HEK293 (cell line): ENCODE measurements at regions not wholly inside any gene's neighbourhood (a gene's known extent, or its start where the extent isn't known, plus 50 kb on each side); places are given as distances from the start of the nearest gene placed in this dataset.

ENCODE experiments used
- CTCF ChIA-PET: fragments of 350-600 bp; formaldehyde crosslinking; extraction: SDS; loops from one replicate; lab custom pipeline; 2021; ENCODE audit warnings: antibody characterized with exemption; lab: Yijun Ruan, JAX
- POLR2A ChIA-PET: fragments of 300-600 bp; formaldehyde crosslinking; extraction: SDS; loops from one replicate; lab custom pipeline; 2020; ENCODE audit warnings: antibody characterized with exemption, inconsistent platforms; lab: Yijun Ruan, JAX
- H3K27ac ChIP-seq: fragments of 200-500 bp; sonication (Bioruptor generic); 2 replicates; pipeline ENCODE4 v1.5.1; 2014; ENCODE audit warnings: low read depth, low read length, control low read depth, inconsistent platforms; ENCODE audit errors: extremely low read depth
- H3K36me3 ChIP-seq, 2 experiments: fragments of 200-500 bp in 1 of 2; sonication (Bioruptor generic) in 1 of 2; 1 replicate in 1 of 2; 2 replicates in 1 of 2; pipeline ENCODE4 v1.5.1; 2014 to 2017; ENCODE audit warnings: inconsistent platforms in 2 of 2, low read length in 2 of 2; ENCODE audit not compliant: control insufficient read depth in 2 of 2, insufficient read depth in 1 of 2
- H3K4me1 ChIP-seq: fragments of 200-500 bp; sonication (Bioruptor generic); 2 replicates; pipeline ENCODE4 v1.5.1; 2014; ENCODE audit warnings: mild to moderate bottlenecking, low read length, inconsistent platforms; ENCODE audit not compliant: control insufficient read depth, insufficient read depth
- H3K4me3 ChIP-seq: 2 replicates; pipeline ENCODE4 v1.5.1; 2011; ENCODE audit warnings: low read depth, mild to moderate bottlenecking, control low read depth, low read length, moderate library complexity
- H3K9me3 ChIP-seq: fragments of 200-500 bp; sonication (Bioruptor generic); 2 replicates; pipeline ENCODE4 v1.5.1; 2014; ENCODE audit warnings: low read depth, low read length, inconsistent platforms; ENCODE audit not compliant: control insufficient read depth, insufficient read depth
- EGR2 ChIP-seq: fragments of 450-650 bp; formaldehyde crosslinking; IDR thresholded peaks from 2 replicates; pipeline ENCODE4 v1.5.1; 2016; ENCODE audit warnings: low read depth, missing biosample characterization, missing genetic modification characterization
- GLI2 ChIP-seq: fragments of 450-650 bp; formaldehyde crosslinking; IDR thresholded peaks from 2 replicates; pipeline ENCODE4; 2017; ENCODE audit warnings: missing biosample characterization, missing genetic modification characterization, low read depth, borderline replicate concordance
- KLF10 ChIP-seq: fragments of 450-650 bp; IDR thresholded peaks from 2 replicates; pipeline ENCODE4 v1.5.1; 2018; ENCODE audit warnings: missing biosample characterization, mild to moderate bottlenecking, missing genetic modification characterization
- KLF8 ChIP-seq: fragments of 450-650 bp; formaldehyde crosslinking; IDR thresholded peaks from 2 replicates; pipeline ENCODE4 v1.5.1; 2016; ENCODE audit warnings: missing biosample characterization, missing genetic modification characterization
- MYNN ChIP-seq: fragments of 450-650 bp; formaldehyde crosslinking; IDR thresholded peaks from 2 replicates; pipeline ENCODE4 v1.5.1; 2016; ENCODE audit warnings: missing biosample characterization, missing genetic modification characterization, borderline replicate concordance
- SP3 ChIP-seq: fragments of 450-650 bp; formaldehyde crosslinking; IDR thresholded peaks from 2 replicates; pipeline ENCODE4 v1.5.1; 2016; ENCODE audit warnings: missing biosample characterization, missing genetic modification characterization
- TCF7L2 ChIP-seq: IDR thresholded peaks from 2 replicates; pipeline ENCODE4 v1.6.1; 2011; ENCODE audit warnings: low read depth, mild to moderate bottlenecking, inconsistent platforms, low read length, moderate library complexity, borderline replicate concordance
- ZFP37 ChIP-seq: fragments of 450-650 bp; formaldehyde crosslinking; IDR thresholded peaks from 2 replicates; pipeline ENCODE4 v1.5.1; 2016; ENCODE audit warnings: missing biosample characterization, missing genetic modification characterization
- ZIC2 ChIP-seq: fragments of 450-650 bp; formaldehyde crosslinking; IDR thresholded peaks from 2 replicates; pipeline ENCODE4 v1.5.1; 2016; ENCODE audit warnings: missing biosample characterization, missing genetic modification characterization
- ZNF121 ChIP-seq: fragments of 450-650 bp; formaldehyde crosslinking; IDR thresholded peaks from 2 replicates; pipeline ENCODE4 v1.5.1; 2016; ENCODE audit warnings: missing biosample characterization, missing genetic modification characterization
- ZNF157 ChIP-seq: fragments of 450-650 bp; formaldehyde crosslinking; IDR thresholded peaks from 2 replicates; pipeline ENCODE4 v1.5.1; 2016; ENCODE audit warnings: missing biosample characterization, missing genetic modification characterization
- ZNF175 ChIP-seq: fragments of 450-650 bp; formaldehyde crosslinking; IDR thresholded peaks from 2 replicates; pipeline ENCODE4 v1.5.1; 2016; ENCODE audit warnings: missing biosample characterization, missing genetic modification characterization
- ZNF350 ChIP-seq: fragments of 450-650 bp; formaldehyde crosslinking; IDR thresholded peaks from 2 replicates; pipeline ENCODE4 v1.5.0; 2017; ENCODE audit warnings: missing biosample characterization, mild to moderate bottlenecking, missing genetic modification characterization
- ZNF391 ChIP-seq: fragments of 450-650 bp; formaldehyde crosslinking; IDR thresholded peaks from 2 replicates; pipeline ENCODE4 v1.5.1; 2016; ENCODE audit warnings: low read depth, missing biosample characterization, missing genetic modification characterization, borderline replicate concordance
- ZNF473 ChIP-seq: fragments of 450-650 bp; formaldehyde crosslinking; IDR thresholded peaks from 2 replicates; pipeline ENCODE4 v1.5.1; 2017; ENCODE audit warnings: missing biosample characterization, missing genetic modification characterization
- ZNF560 ChIP-seq: fragments of 450-650 bp; formaldehyde crosslinking; IDR thresholded peaks from 2 replicates; pipeline ENCODE4 v1.5.1; 2017; ENCODE audit warnings: missing biosample characterization, missing genetic modification characterization, borderline replicate concordance
- ZNF621 ChIP-seq: fragments of 450-650 bp; formaldehyde crosslinking; IDR thresholded peaks from 2 replicates; pipeline ENCODE4 v1.5.1; 2017; ENCODE audit warnings: missing biosample characterization, missing genetic modification characterization
- ZNF791 ChIP-seq: fragments of 450-650 bp; formaldehyde crosslinking; IDR thresholded peaks from 2 replicates; pipeline ENCODE4 v1.5.1; 2016; ENCODE audit warnings: missing biosample characterization, missing genetic modification characterization
- ZNF843 ChIP-seq: fragments of 450-650 bp; formaldehyde crosslinking; IDR thresholded peaks from 2 replicates; pipeline ENCODE4 v1.5.1; 2016; ENCODE audit warnings: missing biosample characterization, missing genetic modification characterization
- ZSCAN18 ChIP-seq: fragments of 450-650 bp; formaldehyde crosslinking; IDR thresholded peaks from 2 replicates; pipeline ENCODE4 v1.5.1; 2016; ENCODE audit warnings: missing biosample characterization, missing genetic modification characterization
- TF ChIP-seq, protein P1 (sequence below): fragments of 450-650 bp; formaldehyde crosslinking; IDR thresholded peaks from 2 replicates; pipeline ENCODE4 v1.5.1; 2016; ENCODE audit warnings: missing biosample characterization, missing genetic modification characterization
- TF ChIP-seq, protein P2 (sequence below): fragments of 450-650 bp; formaldehyde crosslinking; IDR thresholded peaks from 2 replicates; pipeline ENCODE4 v1.5.1; 2016; ENCODE audit warnings: missing biosample characterization, missing genetic modification characterization
- TF ChIP-seq, protein P3 (sequence below): fragments of 450-650 bp; formaldehyde crosslinking; IDR thresholded peaks from 2 replicates; pipeline ENCODE4 v1.5.1; 2016; ENCODE audit warnings: missing biosample characterization, missing genetic modification characterization
- TF ChIP-seq, protein P4 (sequence below): fragments of 450-650 bp; formaldehyde crosslinking; IDR thresholded peaks from 2 replicates; pipeline ENCODE4 v1.5.1; 2016; ENCODE audit warnings: missing biosample characterization, missing genetic modification characterization, low read depth
- TF ChIP-seq, protein P5 (sequence below): sonication (generic); formaldehyde crosslinking; IDR thresholded peaks from 2 replicates; pipeline ENCODE4 v1.8.1; 2022; ENCODE audit warnings: mild to moderate bottlenecking, moderate library complexity, missing genetic modification reagents

GRCh38 chrX:8279323-8279722 is 108.3 kb upstream of the VCX2 start:
- CTCF ChIA-PET = interaction anchor here (0.7 kb wide), 1 partner anchor 283 kb away, joined by 3 read pairs; no protein-coding TSS in a partner anchor
- Histone ChIP-seq H3K9me3 (no peaks in the 10 kb centered on the region), H3K4me1 (no peaks in the 10 kb centered on the region), H3K36me3 (no peaks in the 10 kb centered on the region), H3K27ac (no peak overlapping the region), H3K4me3 (no peak overlapping the region)
- no peak for TF ChIP-seq ZNF791 (tag by site-specific recombination)
- TF ChIP-seq GLI2 (tag by site-specific recombination) = no peak
- no peak for TF ChIP-seq ZSCAN18 (tag by site-specific recombination)
- no peak for TF ChIP-seq MYNN
- no peak for TF ChIP-seq ZNF843 (tag by site-specific recombination)
- TF ChIP-seq TCF7L2 = no peak
- TF ChIP-seq, protein P1, sequence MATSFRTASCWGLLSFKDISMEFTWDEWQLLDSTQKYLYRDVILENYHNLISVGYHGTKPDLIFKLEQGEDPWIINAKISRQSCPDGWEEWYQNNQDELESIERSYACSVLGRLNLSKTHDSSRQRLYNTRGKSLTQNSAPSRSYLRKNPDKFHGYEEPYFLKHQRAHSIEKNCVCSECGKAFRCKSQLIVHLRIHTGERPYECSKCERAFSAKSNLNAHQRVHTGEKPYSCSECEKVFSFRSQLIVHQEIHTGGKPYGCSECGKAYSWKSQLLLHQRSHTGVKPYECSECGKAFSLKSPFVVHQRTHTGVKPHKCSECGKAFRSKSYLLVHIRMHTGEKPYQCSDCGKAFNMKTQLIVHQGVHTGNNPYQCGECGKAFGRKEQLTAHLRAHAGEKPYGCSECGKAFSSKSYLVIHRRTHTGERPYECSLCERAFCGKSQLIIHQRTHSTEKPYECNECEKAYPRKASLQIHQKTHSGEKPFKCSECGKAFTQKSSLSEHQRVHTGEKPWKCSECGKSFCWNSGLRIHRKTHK (tag by site-specific recombination) = no peak
- TF ChIP-seq ZNF350 = no peak
- no peak for TF ChIP-seq SP3 (tag by site-specific recombination)
- TF ChIP-seq, protein P2, sequence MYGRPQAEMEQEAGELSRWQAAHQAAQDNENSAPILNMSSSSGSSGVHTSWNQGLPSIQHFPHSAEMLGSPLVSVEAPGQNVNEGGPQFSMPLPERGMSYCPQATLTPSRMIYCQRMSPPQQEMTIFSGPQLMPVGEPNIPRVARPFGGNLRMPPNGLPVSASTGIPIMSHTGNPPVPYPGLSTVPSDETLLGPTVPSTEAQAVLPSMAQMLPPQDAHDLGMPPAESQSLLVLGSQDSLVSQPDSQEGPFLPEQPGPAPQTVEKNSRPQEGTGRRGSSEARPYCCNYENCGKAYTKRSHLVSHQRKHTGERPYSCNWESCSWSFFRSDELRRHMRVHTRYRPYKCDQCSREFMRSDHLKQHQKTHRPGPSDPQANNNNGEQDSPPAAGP = no peak
- no peak for TF ChIP-seq ZIC2 (tag by site-specific recombination)
- no peak for TF ChIP-seq KLF8
- POLR2A ChIA-PET = no interaction called here

DNA sequence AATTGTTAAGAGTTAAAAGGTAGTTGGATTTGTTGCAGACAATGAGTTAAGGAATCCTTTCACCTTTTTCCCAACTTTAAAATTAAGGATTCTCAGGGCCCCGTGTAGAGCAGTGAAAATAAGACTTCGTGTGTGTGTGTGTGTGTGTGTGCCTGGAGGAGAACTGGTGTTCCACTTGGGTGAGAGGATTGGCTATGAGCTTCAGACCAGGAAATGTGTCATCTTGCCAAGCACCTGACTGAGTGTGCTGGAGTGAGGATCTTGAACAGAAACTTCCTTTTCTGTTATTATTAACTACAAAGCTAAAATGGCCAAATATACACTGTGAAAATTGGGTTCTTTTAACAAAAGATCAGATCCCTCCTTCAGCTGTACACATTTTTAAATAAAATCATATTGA is 113.1 kb upstream of the VCX2 start:
- TF ChIP-seq ZNF391 (tag by site-specific recombination) = no peak
- no peak for TF ChIP-seq EGR2 (tag by site-specific recombination)
- no peak for TF ChIP-seq ZNF560 (tag by site-specific recombination)
- no peak for TF ChIP-seq ZNF157
- TF ChIP-seq ZNF175 (tag by site-specific recombination) = no peak
- POLR2A ChIA-PET = no interaction called here
- Histone ChIP-seq H3K27ac (no peak overlapping the region), H3K4me1 (no peaks in the 10 kb centered on the region), H3K9me3 (no peaks in the 10 kb centered on the region), H3K4me3 (no peak overlapping the region), H3K36me3 (no peaks in the 10 kb centered on the region)
- CTCF ChIA-PET = no interaction called here

GRCh38 chrX:8288590-8288989 is 117.5 kb upstream of the VCX2 start:
- Histone ChIP-seq H3K36me3 (no peaks in the 10 kb centered on the region), H3K9me3 (no peaks in the 10 kb centered on the region), H3K4me3 (no peak overlapping the region), H3K27ac (no peak overlapping the region), H3K4me1 (no peaks in the 10 kb centered on the region)
- CTCF ChIA-PET = interaction anchor here (0.5 kb wide), 1 partner anchor 816 kb away, joined by 3 read pairs; no protein-coding TSS in a partner anchor
- POLR2A ChIA-PET = no interaction called here
- TF ChIP-seq EGR2 (tag by site-specific recombination) (no peak), ZFP37 (tag by site-specific recombination) (no peak), KLF10 (tag by site-specific recombination) (no peak), ZNF621 (no peak), ZNF121 (tag by site-specific recombination) (no peak), ZNF473 (tag by site-specific recombination) (no peak)
- TF ChIP-seq, protein P3, sequence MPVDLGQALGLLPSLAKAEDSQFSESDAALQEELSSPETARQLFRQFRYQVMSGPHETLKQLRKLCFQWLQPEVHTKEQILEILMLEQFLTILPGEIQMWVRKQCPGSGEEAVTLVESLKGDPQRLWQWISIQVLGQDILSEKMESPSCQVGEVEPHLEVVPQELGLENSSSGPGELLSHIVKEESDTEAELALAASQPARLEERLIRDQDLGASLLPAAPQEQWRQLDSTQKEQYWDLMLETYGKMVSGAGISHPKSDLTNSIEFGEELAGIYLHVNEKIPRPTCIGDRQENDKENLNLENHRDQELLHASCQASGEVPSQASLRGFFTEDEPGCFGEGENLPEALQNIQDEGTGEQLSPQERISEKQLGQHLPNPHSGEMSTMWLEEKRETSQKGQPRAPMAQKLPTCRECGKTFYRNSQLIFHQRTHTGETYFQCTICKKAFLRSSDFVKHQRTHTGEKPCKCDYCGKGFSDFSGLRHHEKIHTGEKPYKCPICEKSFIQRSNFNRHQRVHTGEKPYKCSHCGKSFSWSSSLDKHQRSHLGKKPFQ = no peak
- TF ChIP-seq, protein P4, sequence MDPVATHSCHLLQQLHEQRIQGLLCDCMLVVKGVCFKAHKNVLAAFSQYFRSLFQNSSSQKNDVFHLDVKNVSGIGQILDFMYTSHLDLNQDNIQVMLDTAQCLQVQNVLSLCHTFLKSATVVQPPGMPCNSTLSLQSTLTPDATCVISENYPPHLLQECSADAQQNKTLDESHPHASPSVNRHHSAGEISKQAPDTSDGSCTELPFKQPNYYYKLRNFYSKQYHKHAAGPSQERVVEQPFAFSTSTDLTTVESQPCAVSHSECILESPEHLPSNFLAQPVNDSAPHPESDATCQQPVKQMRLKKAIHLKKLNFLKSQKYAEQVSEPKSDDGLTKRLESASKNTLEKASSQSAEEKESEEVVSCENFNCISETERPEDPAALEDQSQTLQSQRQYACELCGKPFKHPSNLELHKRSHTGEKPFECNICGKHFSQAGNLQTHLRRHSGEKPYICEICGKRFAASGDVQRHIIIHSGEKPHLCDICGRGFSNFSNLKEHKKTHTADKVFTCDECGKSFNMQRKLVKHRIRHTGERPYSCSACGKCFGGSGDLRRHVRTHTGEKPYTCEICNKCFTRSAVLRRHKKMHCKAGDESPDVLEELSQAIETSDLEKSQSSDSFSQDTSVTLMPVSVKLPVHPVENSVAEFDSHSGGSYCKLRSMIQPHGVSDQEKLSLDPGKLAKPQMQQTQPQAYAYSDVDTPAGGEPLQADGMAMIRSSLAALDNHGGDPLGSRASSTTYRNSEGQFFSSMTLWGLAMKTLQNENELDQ (tag by site-specific recombination) = no peak
- TF ChIP-seq, protein P5, sequence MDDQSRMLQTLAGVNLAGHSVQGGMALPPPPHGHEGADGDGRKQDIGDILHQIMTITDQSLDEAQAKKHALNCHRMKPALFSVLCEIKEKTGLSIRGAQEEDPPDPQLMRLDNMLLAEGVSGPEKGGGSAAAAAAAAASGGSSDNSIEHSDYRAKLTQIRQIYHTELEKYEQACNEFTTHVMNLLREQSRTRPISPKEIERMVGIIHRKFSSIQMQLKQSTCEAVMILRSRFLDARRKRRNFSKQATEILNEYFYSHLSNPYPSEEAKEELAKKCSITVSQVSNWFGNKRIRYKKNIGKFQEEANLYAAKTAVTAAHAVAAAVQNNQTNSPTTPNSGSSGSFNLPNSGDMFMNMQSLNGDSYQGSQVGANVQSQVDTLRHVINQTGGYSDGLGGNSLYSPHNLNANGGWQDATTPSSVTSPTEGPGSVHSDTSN (CRISPR knock-in tag) = no peak
